Kidney epithelial cell (primary cell): ENCODE measurements at regions not wholly inside any gene's neighbourhood (a gene's known extent, or its start where the extent isn't known, plus 50 kb on each side); places are given as distances from the start of the nearest gene placed in this dataset.

ENCODE experiments used
- DNase-seq: peaks from one replicate; pipeline ENCODE4 v3.0.0-alpha.2; 2010; ENCODE audit warnings: low read depth
- H3K27me3 ChIP-seq: 2 replicates; pipeline ENCODE4 v1.6.0; 2011; ENCODE audit warnings: low read length; ENCODE audit not compliant: control insufficient read depth, insufficient read depth
- H3K36me3 ChIP-seq: 2 replicates; pipeline ENCODE4 v1.5.1; 2011; ENCODE audit warnings: low read length; ENCODE audit not compliant: control insufficient read depth, insufficient read depth
- H3K4me3 ChIP-seq: 2 replicates; pipeline ENCODE4 v1.5.1; 2011; ENCODE audit warnings: low read depth, mild to moderate bottlenecking, control low read depth, low read length
- CTCF ChIP-seq: IDR thresholded peaks from 2 replicates; pipeline ENCODE4 v1.5.1; 2011; ENCODE audit warnings: mild to moderate bottlenecking, moderate library complexity, low read length, control low read depth, inconsistent platforms; ENCODE audit not compliant: insufficient read depth, poor library complexity, severe bottlenecking

GRCh38 chr2:156647377-156648010 is 211.3 kb downstream of the GPD2 start:
- H3K36me3 ChIP-seq, result no peaks in the 10 kb centered on the region
- no peak overlapping the region for H3K4me3 ChIP-seq
- DNase-seq, result no peak
- TF ChIP-seq CTCF, result no peak
- H3K27me3 ChIP-seq, result no peaks in the 10 kb centered on the region

GRCh38 chr2:156648522-156648921 is 212.3 kb downstream of the GPD2 start:
- DNase-seq, result no peak
- H3K27me3 ChIP-seq, result no peaks in the 10 kb centered on the region
- no peaks in the 10 kb centered on the region for H3K36me3 ChIP-seq
- no peak for TF ChIP-seq CTCF
- H3K4me3 ChIP-seq, result no peak overlapping the region

GRCh38 chr2:156649596-156649995 is 213.4 kb downstream of the GPD2 start:
- no peaks in the 10 kb centered on the region for H3K27me3 ChIP-seq
- H3K36me3 ChIP-seq, result no peaks in the 10 kb centered on the region
- no peak overlapping the region for H3K4me3 ChIP-seq
- TF ChIP-seq CTCF, result no peak
- DNase-seq, result no peak

GRCh38 chr2:156652691-156653090 is 216.5 kb downstream of the GPD2 start:
- Histone ChIP-seq H3K27me3 (no peaks in the 10 kb centered on the region), H3K36me3 (no peaks in the 10 kb centered on the region), H3K4me3 (no peak overlapping the region)
- no peak for DNase-seq
- no peak for TF ChIP-seq CTCF

GRCh38 chr2:156653675-156654074 is 217.5 kb downstream of the GPD2 start:
- Histone ChIP-seq H3K4me3 (no peak overlapping the region), H3K36me3 (no peaks in the 10 kb centered on the region)

More at GRCh38 chr2:156653675-156654074, 217.5 kb downstream of the GPD2 start:
- no peak for TF ChIP-seq CTCF
- no peaks in the 10 kb centered on the region for H3K27me3 ChIP-seq
- DNase-seq, result no peak
